GM06990 (cell line): ENCODE measurements at regions not wholly inside any gene's neighbourhood (a gene's known extent, or its start where the extent isn't known, plus 50 kb on each side); places are given as distances from the start of the nearest gene placed in this dataset.

ENCODE experiments used
- DNase-seq: peaks from one replicate; pipeline ENCODE4 v3.0.0-alpha.2; 2011; ENCODE audit not compliant: insufficient read length; ENCODE audit errors: extremely low read depth
- H3K27me3 ChIP-seq: replicated peaks from 2 replicates; pipeline ENCODE4 v1.6.0; 2011; ENCODE audit warnings: low read length; ENCODE audit not compliant: control insufficient read depth, insufficient read depth
- H3K36me3 ChIP-seq: 2 replicates; pipeline ENCODE4 v1.5.1; 2011; ENCODE audit warnings: low read length; ENCODE audit not compliant: control insufficient read depth, insufficient read depth
- H3K4me3 ChIP-seq: replicated peaks from 2 replicates; pipeline ENCODE4 v1.5.1; 2011; ENCODE audit warnings: low read depth, mild to moderate bottlenecking, control low read depth, low read length
- TF ChIP-seq, protein P1 (sequence below): IDR thresholded peaks from 2 replicates; pipeline ENCODE4 v1.5.1; 2011; ENCODE audit warnings: low read length, control low read depth, mild to moderate bottlenecking, inconsistent platforms; ENCODE audit not compliant: insufficient read depth, poor library complexity, severe bottlenecking

DNA sequence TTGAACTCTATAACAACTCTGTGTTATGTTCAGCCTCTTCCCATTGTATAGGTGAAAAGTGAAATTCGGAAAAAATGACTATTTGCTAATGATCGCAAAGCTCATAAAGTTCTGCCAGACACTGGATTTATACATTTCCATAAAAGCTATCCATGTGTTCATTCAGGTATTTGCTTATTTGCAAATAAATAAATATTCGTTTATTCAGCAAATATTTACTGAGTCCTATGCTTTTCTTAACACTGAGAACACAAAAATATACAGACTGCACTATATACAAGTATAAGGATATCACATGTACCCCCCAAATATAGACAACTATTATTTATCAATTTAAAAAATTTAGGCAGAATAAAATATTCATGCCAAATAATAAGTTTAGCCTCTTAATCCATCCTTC is 63.2 kb upstream of the ATP8B1 start:
- H3K27me3 ChIP-seq, result peaks cover 2% of the 10 kb centered on the region; the same call in 1 of the 2 replicates
- H3K36me3 ChIP-seq, result no peaks in the 10 kb centered on the region
- TF ChIP-seq, protein P1, sequence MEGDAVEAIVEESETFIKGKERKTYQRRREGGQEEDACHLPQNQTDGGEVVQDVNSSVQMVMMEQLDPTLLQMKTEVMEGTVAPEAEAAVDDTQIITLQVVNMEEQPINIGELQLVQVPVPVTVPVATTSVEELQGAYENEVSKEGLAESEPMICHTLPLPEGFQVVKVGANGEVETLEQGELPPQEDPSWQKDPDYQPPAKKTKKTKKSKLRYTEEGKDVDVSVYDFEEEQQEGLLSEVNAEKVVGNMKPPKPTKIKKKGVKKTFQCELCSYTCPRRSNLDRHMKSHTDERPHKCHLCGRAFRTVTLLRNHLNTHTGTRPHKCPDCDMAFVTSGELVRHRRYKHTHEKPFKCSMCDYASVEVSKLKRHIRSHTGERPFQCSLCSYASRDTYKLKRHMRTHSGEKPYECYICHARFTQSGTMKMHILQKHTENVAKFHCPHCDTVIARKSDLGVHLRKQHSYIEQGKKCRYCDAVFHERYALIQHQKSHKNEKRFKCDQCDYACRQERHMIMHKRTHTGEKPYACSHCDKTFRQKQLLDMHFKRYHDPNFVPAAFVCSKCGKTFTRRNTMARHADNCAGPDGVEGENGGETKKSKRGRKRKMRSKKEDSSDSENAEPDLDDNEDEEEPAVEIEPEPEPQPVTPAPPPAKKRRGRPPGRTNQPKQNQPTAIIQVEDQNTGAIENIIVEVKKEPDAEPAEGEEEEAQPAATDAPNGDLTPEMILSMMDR, result no peak
- DNase-seq, result no peak
- no peak overlapping the region for H3K4me3 ChIP-seq

DNA sequence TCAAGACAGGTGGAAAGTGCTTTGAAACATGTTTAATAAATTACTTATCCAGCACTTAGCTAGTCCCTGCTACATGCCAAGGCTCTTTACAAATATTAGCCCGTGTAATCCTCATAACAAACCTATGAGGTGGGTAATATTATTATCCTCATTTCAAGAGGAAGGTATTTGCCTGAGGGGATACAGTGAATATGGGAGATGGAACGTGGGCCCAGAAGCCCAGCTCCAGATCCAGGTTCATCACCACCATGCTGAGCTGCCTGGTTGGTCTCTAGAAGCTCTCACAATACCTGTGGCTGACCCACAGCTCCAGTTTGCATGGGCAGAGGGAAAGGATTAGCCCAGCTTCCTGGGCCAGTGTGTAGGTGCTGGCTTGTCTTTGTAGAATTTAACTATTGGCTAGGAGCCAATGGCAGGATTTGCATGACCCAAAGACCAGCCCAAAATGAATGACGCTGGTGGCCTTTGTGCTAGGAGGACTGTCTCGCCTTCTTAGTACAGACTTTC is 61.6 kb upstream of the ATP8B1 start:
- TF ChIP-seq, protein P1, result no peak
- Histone ChIP-seq H3K4me3 (no peak overlapping the region), H3K27me3 (peaks cover 2% of the 10 kb centered on the region; the same call in 1 of the 2 replicates), H3K36me3 (no peaks in the 10 kb centered on the region)
- DNase-seq, result no peak

DNA sequence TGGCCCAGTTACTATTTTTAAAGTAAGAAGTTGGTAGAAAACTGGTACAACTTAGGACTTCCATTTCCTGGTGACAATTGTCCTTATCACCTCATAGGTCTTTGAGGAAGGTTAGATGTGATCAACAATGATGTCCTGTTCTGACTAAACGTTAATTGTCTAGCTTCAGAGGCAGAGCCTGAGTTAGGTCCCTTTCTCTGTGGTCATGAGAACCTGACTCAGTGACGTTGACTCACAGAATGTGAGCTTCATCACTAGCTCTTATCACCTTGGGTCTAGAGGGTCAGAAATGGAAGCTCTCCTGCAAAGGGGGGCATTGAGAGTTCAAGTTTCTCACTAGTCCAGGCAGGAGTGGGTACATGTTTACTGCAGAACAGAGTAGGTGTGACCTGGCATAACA is 60.6 kb upstream of the ATP8B1 start:
- Histone ChIP-seq H3K4me3 (no peak overlapping the region), H3K27me3 (peaks cover 2% of the 10 kb centered on the region; the same call in 1 of the 2 replicates), H3K36me3 (no peaks in the 10 kb centered on the region)
- no peak for DNase-seq
- TF ChIP-seq, protein P1, result no peak

DNA sequence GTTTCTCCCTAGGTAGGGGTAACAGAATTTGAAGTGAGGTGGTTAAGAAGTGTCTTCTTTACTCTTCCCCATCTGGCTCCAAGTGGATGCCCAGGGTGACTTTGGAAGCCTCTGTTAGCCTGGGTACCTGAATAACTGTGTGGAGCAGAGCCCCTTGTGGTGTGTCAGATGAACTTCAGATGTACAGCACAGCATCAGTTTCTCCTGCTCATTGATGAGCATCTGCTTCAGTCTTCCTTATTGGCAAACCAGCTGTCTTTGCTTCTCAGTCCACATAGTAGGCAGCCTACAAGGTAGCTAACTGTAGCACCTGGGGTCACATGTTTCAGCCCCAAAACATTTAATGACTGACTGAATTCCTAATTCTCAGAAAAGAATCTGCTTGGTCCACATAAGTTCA is 56.2 kb upstream of the ATP8B1 start:
- no peak for DNase-seq
- TF ChIP-seq, protein P1, result peak; percentile 71
- Histone ChIP-seq H3K36me3 (no peaks in the 10 kb centered on the region), H3K27me3 (no peaks in the 10 kb centered on the region; the same call in 1 of the 2 replicates), H3K4me3 (no peak overlapping the region)

DNA sequence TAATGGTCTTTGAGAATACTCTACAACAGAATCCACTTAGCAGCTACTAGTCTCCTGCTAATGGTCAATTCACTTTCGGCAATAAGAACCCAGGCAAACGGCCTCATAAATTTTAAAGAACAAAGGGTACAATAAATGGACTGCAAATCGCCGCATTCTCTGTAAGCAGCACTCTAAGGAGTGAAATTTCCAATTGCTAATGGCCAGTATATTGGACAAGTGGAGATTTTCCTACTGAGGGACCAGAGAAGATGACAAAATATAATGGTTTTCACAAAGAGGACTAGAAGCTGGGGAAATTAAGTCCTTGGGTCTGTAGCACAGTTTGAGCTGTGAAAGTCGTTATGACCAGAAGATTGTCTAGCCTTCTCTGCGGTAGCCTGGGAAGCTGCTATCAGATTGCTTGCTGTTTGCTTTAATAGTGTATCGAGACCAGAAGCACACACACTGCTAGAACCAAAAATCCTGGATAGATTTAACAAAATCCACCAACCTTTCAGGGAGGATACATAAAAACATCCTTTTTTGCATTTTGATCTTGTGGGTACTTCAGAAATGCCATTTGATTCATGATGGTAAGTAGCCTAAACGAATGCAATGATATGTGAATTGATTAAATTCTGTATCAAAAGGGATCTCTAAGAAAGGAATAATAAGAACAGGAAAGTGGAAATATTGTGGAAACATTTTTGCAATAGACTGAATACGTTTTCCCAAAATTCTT is 53.6 kb upstream of the ATP8B1 start:
- Histone ChIP-seq H3K4me3 (no peak overlapping the region), H3K27me3 (no peaks in the 10 kb centered on the region; the same call in 1 of the 2 replicates), H3K36me3 (no peaks in the 10 kb centered on the region)
- DNase-seq, result no peak
- TF ChIP-seq, protein P1, result no peak
